ENCODE measurements at regions not wholly inside any gene's neighbourhood (a gene's known extent, or its start where the extent isn't known, plus 50 kb on each side); places are given as distances from the start of the nearest gene placed in this dataset.
A peak's percentile ranks its signal among the peaks of the same experiment; 100 is the strongest.

- TF ChIP-seq ZNF207 (IDR thresholded peaks at IDR 0.05; ENCODE audit: borderline replicate concordance) (no peak), CEBPB (IDR thresholded peaks at IDR 0.05; ENCODE audit: borderline replicate concordance in 1 of 2, low read depth in 2 of 2, low read length in 2 of 2) (no peak), CHD1 (IDR thresholded peaks at IDR 0.05; ENCODE audit: low read depth, low read length) (no peak), BCL3 (IDR thresholded peaks at IDR 0.05; ENCODE audit: borderline replicate concordance, insufficient read depth, low read depth, low read length, poor library complexity, severe bottlenecking) (no peak)
- Histone ChIP-seq H2AFZ (ENCODE audit: control insufficient read depth, low read depth, low read length) (no peak overlapping the region), H3K36me3 (ENCODE audit: control insufficient read depth in 2 of 2, insufficient read depth in 2 of 2, low read length in 1 of 2) (no peaks in the 10 kb centered on the region), H3K4me3 (no peak overlapping the region), H3K27me3 (replicated peaks in 1 of 2; ENCODE audit: control insufficient read depth in 2 of 2, insufficient read depth in 2 of 2, low read length in 1 of 2) (no peaks in the 10 kb centered on the region), H3K4me2 (ENCODE audit: control insufficient read depth, insufficient read depth) (no peak overlapping the region), H3K27ac (ENCODE audit: control insufficient read depth, insufficient read depth) (no peak overlapping the region), H3K4me1 (ENCODE audit: control insufficient read depth, insufficient read depth, low read length) (no peaks in the 10 kb centered on the region), H3K9ac (ENCODE audit: control insufficient read depth, insufficient read depth, low read length) (no peak overlapping the region), H4K20me1 (ENCODE audit: control insufficient read depth, insufficient read depth) (no peaks in the 10 kb centered on the region), H3K79me2 (ENCODE audit: control insufficient read depth, insufficient read depth, low read length) (no peaks in the 10 kb centered on the region), H3K9me3 (replicated peaks; ENCODE audit: control insufficient read depth, insufficient read depth, low read length) (no peaks in the 10 kb centered on the region)
- DNase-seq (ENCODE audit: low read depth, low spot score) (no peak), FAIRE-seq (no peak), ATAC-seq (no peak)
- ChIA-PET SMC1A (ENCODE audit: uncharacterized antibody, unreplicated experiment) (interaction anchor here (1.0 to 1.6 kb wide), 4 partner anchors 16 to 31 kb away, joined by 3 to 6 read pairs (median 4); no protein-coding TSS in a partner anchor), CTCF (interaction anchor here (1.0 kb wide), 1 partner anchor 29 kb away, joined by 3 read pairs; no protein-coding TSS in a partner anchor), RAD21 (ENCODE audit: unreplicated experiment) (interaction anchor here (1.0 kb wide), 1 partner anchor 33 kb away, joined by 3 read pairs; no protein-coding TSS in a partner anchor), POLR2A (no interaction called here)
- in situ Hi-C loops (cut with MboI) (no loop called here), intact Hi-C loops (cut with micrococcal nuclease; ENCODE audit: unreplicated experiment) (no loop called here)
- no TSS peak for BruUV-seq (replicated peaks)
- 34% methylated on average over 2 of the region's 2 CpGs for WGBS (ENCODE audit: insufficient coverage, insufficient replicate concordance, low lambda C conversion rate, missing lambda C conversion rate)
Observed at GRCh38 chr4:130025701-130026100, 929.7 kb downstream of the C4orf33 start.

- no peaks in the 10 kb centered on the region for H3K4me1 ChIP-seq (ENCODE audit: control insufficient read depth, insufficient read depth, low read length)
- H3K79me2 ChIP-seq (ENCODE audit: control insufficient read depth, insufficient read depth, low read length): no peaks in the 10 kb centered on the region
- H3K4me3 ChIP-seq: no peak overlapping the region
- H3K36me3 ChIP-seq (ENCODE audit: control insufficient read depth in 2 of 2, insufficient read depth in 2 of 2, low read length in 1 of 2): no peaks in the 10 kb centered on the region
- intact Hi-C loops (cut with micrococcal nuclease; ENCODE audit: unreplicated experiment) (no loop called here), in situ Hi-C loops (cut with MboI) (no loop called here)
- POLR2A ChIA-PET: no interaction called here
- TF ChIP-seq MTA2 (IDR thresholded peaks at IDR 0.05; ENCODE audit: low read depth) (peak; percentile 60), KLF5 (IDR thresholded peaks at IDR 0.05; ENCODE audit: partially characterized antibody) (no peak)
- BruUV-seq (replicated peaks): no TSS peak
- SMC1A ChIA-PET (ENCODE audit: uncharacterized antibody, unreplicated experiment): interaction anchor here (1.0 to 1.6 kb wide), 4 partner anchors 15 to 32 kb away, joined by 3 to 6 read pairs (median 4); no protein-coding TSS in a partner anchor
- no peaks in the 10 kb centered on the region for H3K27me3 ChIP-seq (replicated peaks in 1 of 2; ENCODE audit: control insufficient read depth in 2 of 2, insufficient read depth in 2 of 2, low read length in 1 of 2)
- no peak overlapping the region for H3K27ac ChIP-seq (ENCODE audit: control insufficient read depth, insufficient read depth)
- CTCF ChIA-PET: interaction anchor here (1.0 kb wide), 1 partner anchor 30 kb away, joined by 3 read pairs; no protein-coding TSS in a partner anchor
- no peak overlapping the region for H3K9ac ChIP-seq (ENCODE audit: control insufficient read depth, insufficient read depth, low read length)
- FAIRE-seq (no peak), ATAC-seq (peak; percentile 58), DNase-seq (ENCODE audit: low read depth, low spot score) (no peak)
- H3K9me3 ChIP-seq (replicated peaks; ENCODE audit: control insufficient read depth, insufficient read depth, low read length): no peaks in the 10 kb centered on the region
- no peak overlapping the region for H2AFZ ChIP-seq (ENCODE audit: control insufficient read depth, low read depth, low read length)
- no peak overlapping the region for H3K4me2 ChIP-seq (ENCODE audit: control insufficient read depth, insufficient read depth)
- H4K20me1 ChIP-seq (ENCODE audit: control insufficient read depth, insufficient read depth): no peaks in the 10 kb centered on the region
- RAD21 ChIA-PET (ENCODE audit: unreplicated experiment): interaction anchor here (1.0 kb wide), 1 partner anchor 34 kb away, joined by 3 read pairs; no protein-coding TSS in a partner anchor
- 0% methylated on average over 1 of the region's 1 CpG for WGBS (ENCODE audit: insufficient coverage, insufficient replicate concordance, low lambda C conversion rate, missing lambda C conversion rate)
Observed at GRCh38 chr4:130026185-130026584, 930.2 kb downstream of the C4orf33 start.

All from GM12878 (cell line).